K562 (cell line): ENCODE measurements at regions not wholly inside any gene's neighbourhood (a gene's known extent, or its start where the extent isn't known, plus 50 kb on each side); places are given as distances from the start of the nearest gene placed in this dataset.

Source experiments
- CHD4 ChIP-seq: fragments of 200-600 bp; sonication (generic); IDR thresholded peaks from 3 replicates; pipeline ENCODE4 v1.6.1; 2012; ENCODE audit warnings: low read depth, mild to moderate bottlenecking, mixed read lengths, low read length, inconsistent platforms; ENCODE audit not compliant: insufficient read depth, insufficient replicate concordance, poor library complexity, severe bottlenecking
- ELK3 ChIP-seq: fragments of 450-650 bp; formaldehyde crosslinking; IDR thresholded peaks from 2 replicates; pipeline ENCODE4 v1.4.0; 2020; ENCODE audit warnings: mild to moderate bottlenecking
- HNRNPLL ChIP-seq: fragments of 200-400 bp; formaldehyde crosslinking; IDR thresholded peaks from 2 replicates; pipeline ENCODE4 v1.6.1; 2017; ENCODE audit warnings: low read length, low read depth, mild to moderate bottlenecking; ENCODE audit not compliant: poor library complexity, severe bottlenecking
- ILF3 ChIP-seq: fragments of 450-650 bp; IDR thresholded peaks from 2 replicates; pipeline ENCODE4 v1.6.1; 2018; ENCODE audit warnings: antibody characterized with exemption, mild to moderate bottlenecking, moderate library complexity, borderline replicate concordance
- LEF1 ChIP-seq: fragments of 450-650 bp; IDR thresholded peaks from 2 replicates; pipeline ENCODE4 v1.6.1; 2016; ENCODE audit warnings: mild to moderate bottlenecking
- NCOA4 ChIP-seq: fragments of 450-650 bp; IDR thresholded peaks from 2 replicates; pipeline ENCODE4 v1.6.1; 2018; ENCODE audit warnings: mild to moderate bottlenecking; ENCODE audit not compliant: partially characterized antibody
- STAT5B ChIP-seq: fragments of 250-450 bp; sonication (Bioruptor Pico); IDR thresholded peaks from 2 replicates; pipeline ENCODE4 v1.8.0; 2021; ENCODE audit warnings: mild to moderate bottlenecking, inconsistent platforms
- TCF7 ChIP-seq: sonication (generic); IDR thresholded peaks from 2 replicates; pipeline ENCODE4 v1.6.1; 2016; ENCODE audit warnings: antibody characterized with exemption, borderline replicate concordance
- ZNF121 ChIP-seq: sonication (generic); formaldehyde crosslinking; conservative IDR thresholded peaks from 2 replicates; pipeline ENCODE4 v1.8.0; 2022; ENCODE audit warnings: missing genetic modification reagents
- ZNF75A ChIP-seq: fragments of 450-650 bp; formaldehyde crosslinking; IDR thresholded peaks from 2 replicates; pipeline ENCODE4 v1.4.0; 2020; ENCODE audit warnings: mild to moderate bottlenecking
- TF ChIP-seq, protein P1 (sequence below): fragments of 250-450 bp; sonication (Bioruptor Pico); IDR thresholded peaks from 2 replicates; pipeline ENCODE4 v1.4.0; 2020

GRCh38 chr15:87739081-87739480 lies 517.5 kb downstream of the NTRK3 start (continued):
- TF ChIP-seq, protein P1, sequence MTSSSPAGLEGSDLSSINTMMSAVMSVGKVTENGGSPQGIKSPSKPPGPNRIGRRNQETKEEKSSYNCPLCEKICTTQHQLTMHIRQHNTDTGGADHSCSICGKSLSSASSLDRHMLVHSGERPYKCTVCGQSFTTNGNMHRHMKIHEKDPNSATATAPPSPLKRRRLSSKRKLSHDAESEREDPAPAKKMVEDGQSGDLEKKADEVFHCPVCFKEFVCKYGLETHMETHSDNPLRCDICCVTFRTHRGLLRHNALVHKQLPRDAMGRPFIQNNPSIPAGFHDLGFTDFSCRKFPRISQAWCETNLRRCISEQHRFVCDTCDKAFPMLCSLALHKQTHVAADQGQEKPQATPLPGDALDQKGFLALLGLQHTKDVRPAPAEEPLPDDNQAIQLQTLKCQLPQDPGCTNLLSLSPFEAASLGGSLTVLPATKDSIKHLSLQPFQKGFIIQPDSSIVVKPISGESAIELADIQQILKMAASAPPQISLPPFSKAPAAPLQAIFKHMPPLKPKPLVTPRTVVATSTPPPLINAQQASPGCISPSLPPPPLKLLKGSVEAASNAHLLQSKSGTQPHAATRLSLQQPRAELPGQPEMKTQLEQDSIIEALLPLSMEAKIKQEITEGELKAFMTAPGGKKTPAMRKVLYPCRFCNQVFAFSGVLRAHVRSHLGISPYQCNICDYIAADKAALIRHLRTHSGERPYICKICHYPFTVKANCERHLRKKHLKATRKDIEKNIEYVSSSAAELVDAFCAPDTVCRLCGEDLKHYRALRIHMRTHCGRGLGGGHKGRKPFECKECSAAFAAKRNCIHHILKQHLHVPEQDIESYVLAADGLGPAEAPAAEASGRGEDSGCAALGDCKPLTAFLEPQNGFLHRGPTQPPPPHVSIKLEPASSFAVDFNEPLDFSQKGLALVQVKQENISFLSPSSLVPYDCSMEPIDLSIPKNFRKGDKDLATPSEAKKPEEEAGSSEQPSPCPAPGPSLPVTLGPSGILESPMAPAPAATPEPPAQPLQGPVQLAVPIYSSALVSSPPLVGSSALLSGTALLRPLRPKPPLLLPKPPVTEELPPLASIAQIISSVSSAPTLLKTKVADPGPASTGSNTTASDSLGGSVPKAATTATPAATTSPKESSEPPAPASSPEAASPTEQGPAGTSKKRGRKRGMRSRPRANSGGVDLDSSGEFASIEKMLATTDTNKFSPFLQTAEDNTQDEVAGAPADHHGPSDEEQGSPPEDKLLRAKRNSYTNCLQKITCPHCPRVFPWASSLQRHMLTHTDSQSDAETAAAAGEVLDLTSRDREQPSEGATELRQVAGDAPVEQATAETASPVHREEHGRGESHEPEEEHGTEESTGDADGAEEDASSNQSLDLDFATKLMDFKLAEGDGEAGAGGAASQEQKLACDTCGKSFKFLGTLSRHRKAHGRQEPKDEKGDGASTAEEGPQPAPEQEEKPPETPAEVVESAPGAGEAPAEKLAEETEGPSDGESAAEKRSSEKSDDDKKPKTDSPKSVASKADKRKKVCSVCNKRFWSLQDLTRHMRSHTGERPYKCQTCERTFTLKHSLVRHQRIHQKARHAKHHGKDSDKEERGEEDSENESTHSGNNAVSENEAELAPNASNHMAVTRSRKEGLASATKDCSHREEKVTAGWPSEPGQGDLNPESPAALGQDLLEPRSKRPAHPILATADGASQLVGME (CRISPR knock-in tag): no peak
- TF ChIP-seq NCOA4 (no peak), STAT5B (no peak), ILF3 (no peak), ZNF121 (CRISPR knock-in tag) (no peak), LEF1 (no peak), ELK3 (CRISPR knock-in tag) (no peak), TCF7 (no peak), CHD4 (no peak), ZNF75A (CRISPR knock-in tag) (no peak), HNRNPLL (no peak)
